ENCODE measurements at regions not wholly inside any gene's neighbourhood (a gene's known extent, or its start where the extent isn't known, plus 50 kb on each side); places are given as distances from the start of the nearest gene placed in this dataset.
"Not testable (repeated sequence)": the region's sequence is repeated elsewhere in the genome, so short reads cannot be mapped to it uniquely, and the experiment has no call there.

GRCh38 chr10:25704622-25705021 is 229.4 kb upstream of the MYO3A start:
- intact Hi-C loops (cut with DNase I), result no loop called here
- peak in 1 of 42 donors; percentile 13 for DNase-seq

DNA sequence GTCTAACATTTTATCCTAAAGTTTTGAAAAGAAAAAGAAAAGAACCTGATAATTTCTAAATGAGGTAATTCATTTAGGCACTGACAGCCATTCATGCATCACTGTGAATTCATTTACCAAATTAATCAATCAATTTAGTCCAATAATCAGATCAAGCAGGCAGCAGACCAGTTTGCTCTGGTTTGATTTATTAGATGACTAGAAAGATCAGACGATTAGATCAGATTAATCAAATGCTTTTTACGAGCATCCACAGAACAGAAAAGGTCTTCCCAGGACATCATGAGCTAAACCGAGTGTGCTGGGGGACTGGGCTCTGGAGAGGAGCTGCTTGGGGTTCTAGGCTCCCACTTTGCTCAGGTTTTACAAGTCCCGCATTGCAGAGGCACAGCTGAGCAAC is 226.5 kb upstream of the MYO3A start:
- intact Hi-C loops (cut with DNase I), result no loop called here
- no peak for DNase-seq

DNA sequence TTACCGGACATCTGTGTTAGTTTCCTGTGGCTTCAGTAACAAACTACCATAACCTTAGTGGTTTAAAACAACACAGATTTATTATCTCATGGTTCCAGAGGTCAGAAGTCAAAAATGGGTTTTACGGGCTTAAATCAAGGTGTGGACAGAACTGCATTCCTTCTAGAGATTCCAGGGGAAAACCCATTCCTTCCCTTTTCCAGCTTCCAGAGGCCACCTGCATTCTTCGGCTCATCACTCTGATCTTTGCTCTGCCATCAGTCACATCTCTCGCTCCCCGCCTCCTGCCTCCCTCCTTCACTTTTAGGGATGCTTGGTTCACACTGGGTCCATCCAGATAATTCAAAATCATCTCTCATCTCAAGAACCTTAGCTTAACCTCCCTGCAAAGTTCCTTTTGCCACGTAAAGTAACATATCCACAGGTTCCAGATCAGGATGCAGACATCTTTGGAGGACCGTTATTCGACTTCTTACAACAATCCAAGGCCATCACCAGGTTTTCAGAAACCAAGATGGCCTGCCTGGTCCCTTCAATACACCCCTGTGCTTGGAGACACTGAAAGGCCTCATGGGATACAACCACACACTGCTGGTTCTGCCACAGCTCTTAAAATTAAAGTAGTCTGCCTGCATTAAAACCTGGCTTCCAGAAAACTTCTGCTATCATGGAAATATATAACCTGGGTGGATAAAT is 225.9 kb upstream of the MYO3A start:
- intact Hi-C loops (cut with DNase I), result no loop called here

DNA sequence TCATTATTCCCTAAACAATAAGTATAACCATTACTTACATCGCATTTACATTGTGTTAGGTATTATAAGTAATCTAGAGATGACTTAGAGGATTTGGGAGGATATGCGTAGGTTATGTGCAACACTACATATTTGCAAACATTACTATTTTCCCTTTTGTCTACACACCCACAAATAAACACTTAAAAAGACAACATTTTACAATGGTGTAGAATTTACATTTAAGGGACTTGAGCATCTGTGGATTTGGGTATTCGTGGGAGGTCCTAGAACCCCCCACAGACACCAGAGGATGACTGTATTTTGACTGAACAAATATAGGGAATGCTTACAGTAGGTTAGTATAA is 220.2 kb upstream of the MYO3A start:
- DNase-seq, result no peak
- intact Hi-C loops (cut with DNase I), result no loop called here

More for the DNA sequence above, 225.9 kb upstream of the MYO3A start:
- DNase-seq, result no peak

GRCh38 chr10:25724241-25724640 is 209.8 kb upstream of the MYO3A start:
- no peak for DNase-seq
- intact Hi-C loops (cut with DNase I), result no loop called here

DNA sequence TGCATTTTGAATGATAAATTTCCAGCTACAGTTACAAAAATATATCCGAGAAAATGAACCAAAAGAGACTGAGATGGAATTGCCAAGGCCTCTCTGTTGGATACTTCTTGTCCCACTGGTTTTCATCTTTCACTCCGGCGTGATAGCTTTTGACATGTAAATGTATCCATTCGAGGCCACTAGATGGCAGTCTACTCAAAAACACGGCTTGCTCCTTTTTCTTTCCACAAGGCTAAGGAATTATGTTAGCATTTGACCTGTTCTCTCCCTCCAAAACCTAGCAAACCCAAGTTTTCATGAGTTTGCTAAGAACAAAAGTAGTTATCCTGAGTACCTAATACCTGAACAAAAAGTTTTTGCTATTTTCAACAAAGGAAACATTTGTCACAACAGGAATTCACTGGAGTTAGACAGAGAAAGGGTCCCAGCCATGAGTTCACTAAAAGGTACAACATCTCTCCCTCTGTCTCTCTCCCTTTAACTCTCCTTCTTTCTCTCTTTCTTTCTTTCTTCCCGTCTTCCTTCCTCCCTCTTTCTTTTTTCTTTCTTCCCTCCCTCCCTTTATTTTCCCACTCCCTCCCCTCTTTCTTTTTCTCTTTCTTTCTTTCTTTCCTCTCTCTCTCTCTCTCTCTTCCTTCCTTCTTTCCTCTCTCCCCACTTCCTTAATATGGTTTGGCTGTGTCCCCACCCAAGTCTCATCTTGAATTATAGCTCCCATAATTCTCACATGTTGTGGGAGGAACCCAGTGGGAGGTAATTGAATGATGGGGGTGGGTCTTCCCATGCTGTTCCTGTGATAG is 207.9 kb upstream of the MYO3A start:
- intact Hi-C loops (cut with DNase I), result no loop called here
- DNase-seq, result peak in 28 of 42 donors; percentile 5 to 81 (median 52)

GRCh38 chr10:25738776-25739175 is 195.3 kb upstream of the MYO3A start:
- intact Hi-C loops (cut with DNase I), result no loop called here
- no peak for DNase-seq

GRCh38 chr10:25743832-25744231 is 190.2 kb upstream of the MYO3A start:
- no peak for DNase-seq
- intact Hi-C loops (cut with DNase I), result no loop called here

- intact Hi-C loops (cut with DNase I), result no loop called here
- no peak for DNase-seq
Measured at GRCh38 chr10:25744574-25744973, 189.5 kb upstream of the MYO3A start.

- no peak for DNase-seq
- intact Hi-C loops (cut with DNase I), result no loop called here
Measured at GRCh38 chr10:25745976-25746375, 188.1 kb upstream of the MYO3A start.

DNA sequence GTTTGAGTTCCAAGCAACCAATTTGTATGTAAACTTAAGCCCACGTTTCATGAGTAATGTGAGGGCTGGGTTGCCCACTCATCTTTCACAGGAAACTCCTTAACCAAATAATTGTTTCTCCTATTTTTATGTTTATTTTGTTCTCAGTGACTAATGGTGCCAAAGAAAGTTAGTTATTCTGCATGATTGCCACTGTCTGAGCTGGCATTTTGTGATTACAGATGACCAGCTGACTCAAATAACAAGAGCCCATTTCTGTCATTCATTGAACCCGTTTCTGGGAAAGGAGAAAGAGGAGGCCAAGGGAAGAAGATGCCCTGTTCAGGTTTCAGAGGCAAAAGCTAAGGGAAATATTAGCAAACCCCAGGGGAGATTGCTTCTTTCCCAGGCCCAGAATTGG is 186.9 kb upstream of the MYO3A start:
- DNase-seq, result no peak
- intact Hi-C loops (cut with DNase I), result no loop called here

DNA sequence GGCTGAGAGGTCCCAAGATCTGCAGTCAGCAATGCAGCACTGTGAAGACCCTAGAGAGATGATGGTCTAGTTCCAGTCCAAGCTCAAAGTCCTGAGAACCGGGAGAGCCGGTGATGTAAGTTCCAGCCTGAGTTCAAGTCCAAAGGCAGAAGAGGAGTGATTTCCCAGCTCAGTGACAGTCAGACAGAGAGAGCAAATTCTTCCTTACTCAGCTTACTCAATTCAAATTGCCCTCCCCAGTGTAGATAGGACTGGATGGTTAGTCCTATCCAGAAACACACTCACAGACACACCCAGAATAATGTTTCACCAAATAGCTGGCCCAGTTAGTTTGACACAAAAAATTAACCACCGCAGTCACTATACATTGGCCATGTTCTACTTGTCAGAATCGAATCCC is 185.5 kb upstream of the MYO3A start:
- intact Hi-C loops (cut with DNase I), result no loop called here
- no peak for DNase-seq

- intact Hi-C loops (cut with DNase I), result no loop called here
- no peak for DNase-seq
Measured at GRCh38 chr10:25753776-25754175, 180.3 kb upstream of the MYO3A start.

- DNase-seq; intact Hi-C loops (cut with DNase I): not testable (repeated sequence)
Measured at GRCh38 chr10:25755874-25756273, 178.2 kb upstream of the MYO3A start.

- no peak for DNase-seq
- intact Hi-C loops (cut with DNase I), result no loop called here
Measured at GRCh38 chr10:25756784-25757183, 177.2 kb upstream of the MYO3A start.

DNA sequence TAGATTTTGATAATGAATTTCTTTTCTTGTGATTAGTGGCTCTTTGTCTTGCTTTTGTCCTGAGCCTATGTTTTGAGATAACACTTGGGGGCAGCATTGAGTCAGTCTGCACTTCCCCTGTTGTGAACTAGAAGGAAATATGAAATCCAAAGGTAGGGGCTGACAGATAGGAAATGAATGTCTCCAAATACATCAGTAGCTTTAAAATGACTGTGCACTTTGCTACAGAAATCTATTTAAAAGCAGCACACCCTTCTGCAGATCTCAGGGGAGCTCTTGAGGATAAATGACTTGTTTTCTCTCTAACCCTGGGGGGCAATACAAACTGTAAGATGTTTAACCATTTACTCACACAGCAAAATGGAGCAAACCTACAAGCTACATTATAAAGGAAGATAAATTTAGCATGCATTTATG is 176.0 kb upstream of the MYO3A start:
- peak in 31 of 42 donors; percentile 2 to 79 (median 57) for DNase-seq
- intact Hi-C loops (cut with DNase I), result no loop called here

DNA sequence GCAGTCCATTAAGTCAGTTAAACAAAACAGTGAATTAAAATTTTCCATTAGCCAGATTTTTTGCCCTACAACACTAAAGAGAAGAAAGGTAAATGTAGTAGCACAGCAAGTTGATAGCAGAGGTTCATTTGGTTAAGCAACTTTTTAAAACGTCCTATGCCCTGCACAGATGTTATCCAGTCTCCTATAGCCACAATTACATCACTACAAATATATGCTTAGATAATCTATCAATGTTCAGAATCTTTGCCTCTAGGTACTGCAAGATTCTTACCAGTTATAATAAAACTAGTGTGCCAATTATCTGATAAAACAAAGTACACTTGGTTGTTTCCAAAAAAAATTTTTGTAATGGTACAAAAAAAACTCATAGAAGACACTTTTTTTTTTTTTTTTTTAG is 175.5 kb upstream of the MYO3A start:
- intact Hi-C loops (cut with DNase I), result no loop called here

GRCh38 chr10:25761937-25762336 is 172.1 kb upstream of the MYO3A start:
- intact Hi-C loops (cut with DNase I), result no loop called here
- DNase-seq, result no peak

More for the DNA sequence above, 175.5 kb upstream of the MYO3A start:
- no peak for DNase-seq

DNA sequence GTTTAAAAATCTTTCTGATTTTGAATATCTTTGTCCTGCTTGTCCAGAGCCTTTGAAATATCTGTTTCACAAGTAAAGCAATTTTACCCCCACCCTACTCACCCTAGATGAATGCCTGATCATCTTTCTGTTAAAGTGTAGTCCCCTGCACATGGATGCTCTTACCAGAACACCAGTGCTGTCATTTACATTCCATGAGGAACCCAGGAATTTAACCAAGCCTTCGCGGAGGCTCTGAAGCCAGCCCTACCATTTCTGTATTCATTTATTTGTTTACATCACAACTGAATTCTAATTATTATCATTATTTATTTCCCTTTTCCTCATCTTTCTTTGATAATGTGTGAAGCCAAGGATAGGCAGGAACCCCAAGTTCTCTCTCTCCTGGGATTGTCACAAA is 167.8 kb upstream of the MYO3A start:
- no peak for DNase-seq
- intact Hi-C loops (cut with DNase I), result no loop called here

GRCh38 chr10:25766687-25767221 is 167.3 kb upstream of the MYO3A start:
- intact Hi-C loops (cut with DNase I), result no loop called here
- DNase-seq, result no peak

GRCh38 chr10:25768167-25768566 is 165.9 kb upstream of the MYO3A start:
- intact Hi-C loops (cut with DNase I), result no loop called here
- no peak for DNase-seq
